ENCODE measurements at regions not wholly inside any gene's neighbourhood (a gene's known extent, or its start where the extent isn't known, plus 50 kb on each side); places are given as distances from the start of the nearest gene placed in this dataset.
"Not testable (repeated sequence)": the region's sequence is repeated elsewhere in the genome, so short reads cannot be mapped to it uniquely, and the experiment has no call there.

- intact Hi-C loops (cut with micrococcal nuclease), result no loop called here
- Mint-ChIP-seq H3K4me3 (no peak overlapping the region), H3K4me1 (no peaks in the 10 kb centered on the region), H3K27ac (no peak overlapping the region), H3K9me3 (peaks cover 5% of the 10 kb centered on the region), H3K36me3 (ENCODE audit: low read depth) (no peaks in the 10 kb centered on the region), H3K27me3 (no peaks in the 10 kb centered on the region)
- DNase-seq, result no peak
These were observed 77.5 kb upstream of the HIVEP1 start for GRCh38 chr6:11934638-11935037.

GRCh38 chr6:11932892-11933291 is 79.2 kb upstream of the HIVEP1 start:
- H3K4me3 Mint-ChIP-seq; DNase-seq; H3K36me3 Mint-ChIP-seq (ENCODE audit: low read depth); H3K27me3 Mint-ChIP-seq; intact Hi-C loops (cut with micrococcal nuclease); H3K27ac Mint-ChIP-seq; H3K4me1 Mint-ChIP-seq; H3K9me3 Mint-ChIP-seq: not testable (repeated sequence)

GRCh38 chr6:11931296-11932035 is 80.6 kb upstream of the HIVEP1 start:
- Mint-ChIP-seq H3K4me3 (no peak overlapping the region), H3K27ac (no peak overlapping the region), H3K4me1 (no peaks in the 10 kb centered on the region), H3K27me3 (peaks cover 2% of the 10 kb centered on the region), H3K9me3 (peaks cover 5% of the 10 kb centered on the region), H3K36me3 (ENCODE audit: low read depth) (no peaks in the 10 kb centered on the region)
- DNase-seq, result no peak
- intact Hi-C loops (cut with micrococcal nuclease), result no loop called here

- intact Hi-C loops (cut with micrococcal nuclease); H3K9me3 Mint-ChIP-seq; H3K4me1 Mint-ChIP-seq; H3K27ac Mint-ChIP-seq; H3K36me3 Mint-ChIP-seq (ENCODE audit: low read depth); H3K4me3 Mint-ChIP-seq; DNase-seq; H3K27me3 Mint-ChIP-seq: not testable (repeated sequence)
These were observed 81.3 kb upstream of the HIVEP1 start for GRCh38 chr6:11930834-11931233.

GRCh38 chr6:11930240-11930639 is 81.9 kb upstream of the HIVEP1 start:
- DNase-seq, result no peak
- Mint-ChIP-seq H3K4me1 (no peaks in the 10 kb centered on the region), H3K9me3 (peaks cover 3% of the 10 kb centered on the region), H3K36me3 (ENCODE audit: low read depth) (no peaks in the 10 kb centered on the region), H3K27ac (no peak overlapping the region), H3K27me3 (peaks cover 2% of the 10 kb centered on the region), H3K4me3 (no peak overlapping the region)
- intact Hi-C loops (cut with micrococcal nuclease), result no loop called here

- H3K9me3 Mint-ChIP-seq, result no peaks in the 10 kb centered on the region
These were observed 82.8 kb upstream of the HIVEP1 start for GRCh38 chr6:11929241-11929835.

GRCh38 chr6:11926594-11927407 is 85.3 kb upstream of the HIVEP1 start:
- Mint-ChIP-seq H3K27ac (no peak overlapping the region), H3K4me3 (no peak overlapping the region), H3K36me3 (ENCODE audit: low read depth) (no peaks in the 10 kb centered on the region), H3K27me3 (peaks cover 2% of the 10 kb centered on the region), H3K9me3 (no peaks in the 10 kb centered on the region), H3K4me1 (no peaks in the 10 kb centered on the region)
- intact Hi-C loops (cut with micrococcal nuclease), result no loop called here
- no peak for DNase-seq

More at GRCh38 chr6:11929241-11929835, 82.8 kb upstream of the HIVEP1 start:
- intact Hi-C loops (cut with micrococcal nuclease), result no loop called here
- peaks cover 2% of the 10 kb centered on the region for H3K27me3 Mint-ChIP-seq
- H3K27ac Mint-ChIP-seq, result no peak overlapping the region
- no peaks in the 10 kb centered on the region for H3K36me3 Mint-ChIP-seq (ENCODE audit: low read depth)
- H3K4me1 Mint-ChIP-seq, result no peaks in the 10 kb centered on the region
- no peak for DNase-seq
- H3K4me3 Mint-ChIP-seq, result no peak overlapping the region

- no peak for DNase-seq
- no peaks in the 10 kb centered on the region for H3K36me3 Mint-ChIP-seq (ENCODE audit: low read depth)
- H3K4me3 Mint-ChIP-seq, result no peak overlapping the region
- intact Hi-C loops (cut with micrococcal nuclease), result no loop called here
- H3K27me3 Mint-ChIP-seq, result peaks cover 2% of the 10 kb centered on the region
- no peak overlapping the region for H3K27ac Mint-ChIP-seq
- H3K4me1 Mint-ChIP-seq, result no peaks in the 10 kb centered on the region
- H3K9me3 Mint-ChIP-seq, result no peaks in the 10 kb centered on the region
These were observed 86.3 kb upstream of the HIVEP1 start for GRCh38 chr6:11925805-11926204.

GRCh38 chr6:11923621-11924020 is 88.5 kb upstream of the HIVEP1 start:
- DNase-seq, result no peak
- Mint-ChIP-seq H3K27me3 (peaks cover 2% of the 10 kb centered on the region), H3K27ac (no peak overlapping the region), H3K9me3 (no peaks in the 10 kb centered on the region), H3K4me1 (no peaks in the 10 kb centered on the region), H3K4me3 (no peak overlapping the region), H3K36me3 (ENCODE audit: low read depth) (no peaks in the 10 kb centered on the region)
- intact Hi-C loops (cut with micrococcal nuclease), result no loop called here

- Mint-ChIP-seq H3K4me1 (no peaks in the 10 kb centered on the region), H3K36me3 (ENCODE audit: low read depth) (no peaks in the 10 kb centered on the region), H3K4me3 (no peak overlapping the region), H3K9me3 (no peaks in the 10 kb centered on the region), H3K27me3 (peaks cover 2% of the 10 kb centered on the region), H3K27ac (no peak overlapping the region)
- intact Hi-C loops (cut with micrococcal nuclease), result no loop called here
- no peak for DNase-seq
These were observed 89.2 kb upstream of the HIVEP1 start for GRCh38 chr6:11922901-11923300.

- no peaks in the 10 kb centered on the region for H3K36me3 Mint-ChIP-seq (ENCODE audit: low read depth)
- H3K27ac Mint-ChIP-seq, result no peak overlapping the region
- intact Hi-C loops (cut with micrococcal nuclease), result no loop called here
- H3K4me3 Mint-ChIP-seq, result no peak overlapping the region
- H3K27me3 Mint-ChIP-seq, result peaks cover 2% of the 10 kb centered on the region
- H3K9me3 Mint-ChIP-seq, result no peaks in the 10 kb centered on the region
- no peaks in the 10 kb centered on the region for H3K4me1 Mint-ChIP-seq
- DNase-seq, result no peak
These were observed 90.4 kb upstream of the HIVEP1 start for GRCh38 chr6:11921751-11922150.

- H3K9me3 Mint-ChIP-seq, result no peaks in the 10 kb centered on the region
- no peak overlapping the region for H3K27ac Mint-ChIP-seq
- H3K4me3 Mint-ChIP-seq, result no peak overlapping the region
- H3K36me3 Mint-ChIP-seq (ENCODE audit: low read depth), result no peaks in the 10 kb centered on the region
- no peak for DNase-seq
- H3K4me1 Mint-ChIP-seq, result no peaks in the 10 kb centered on the region
- intact Hi-C loops (cut with micrococcal nuclease), result no loop called here
- H3K27me3 Mint-ChIP-seq, result no peaks in the 10 kb centered on the region
These were observed 91.1 kb upstream of the HIVEP1 start for GRCh38 chr6:11921017-11921438.

- no peak overlapping the region for H3K4me3 Mint-ChIP-seq
- no peak for DNase-seq
- no peak overlapping the region for H3K27ac Mint-ChIP-seq
- H3K27me3 Mint-ChIP-seq, result no peaks in the 10 kb centered on the region
- H3K9me3 Mint-ChIP-seq, result no peaks in the 10 kb centered on the region
- no peaks in the 10 kb centered on the region for H3K36me3 Mint-ChIP-seq (ENCODE audit: low read depth)
- intact Hi-C loops (cut with micrococcal nuclease), result no loop called here
- no peaks in the 10 kb centered on the region for H3K4me1 Mint-ChIP-seq
These were observed 91.5 kb upstream of the HIVEP1 start for GRCh38 chr6:11920566-11920965.

- H3K4me1 Mint-ChIP-seq, result no peaks in the 10 kb centered on the region
- DNase-seq, result no peak
- H3K36me3 Mint-ChIP-seq (ENCODE audit: low read depth), result no peaks in the 10 kb centered on the region
- H3K27ac Mint-ChIP-seq, result no peak overlapping the region
- intact Hi-C loops (cut with micrococcal nuclease), result loop anchor here (10.0 kb wide), 1 partner anchor 265 kb away; no protein-coding TSS in a partner anchor
- no peaks in the 10 kb centered on the region for H3K27me3 Mint-ChIP-seq
- no peak overlapping the region for H3K4me3 Mint-ChIP-seq
- no peaks in the 10 kb centered on the region for H3K9me3 Mint-ChIP-seq
These were observed 92.2 kb upstream of the HIVEP1 start for GRCh38 chr6:11919771-11920440.
